Psoas muscle (tissue), 7 donors: ENCODE measurements at regions not wholly inside any gene's neighbourhood (a gene's known extent, or its start where the extent isn't known, plus 50 kb on each side); places are given as distances from the start of the nearest gene placed in this dataset.

Experiments used
- ATAC-seq, 4 donors: fragments of 200-7000 bp; cut with Tn5 transposase; one replicate each; pipeline ENCODE4 v1.9.1; 2020; ENCODE audit warnings: moderate library complexity in 3 of 4, mild to moderate bottlenecking in 2 of 4
- DNase-seq, 2 donors: peaks; one replicate each; pipeline ENCODE4 v3.0.0-alpha.2; 2020
- H3K27ac ChIP-seq: fragments of 200-600 bp; one replicate; pipeline ENCODE4 v1.8.0; 2022
- H3K27me3 ChIP-seq, 3 donors: fragments of 200-600 bp in 1 of 3; one replicate each; pipeline versions ENCODE4 v1.6.1 to v1.8.0; 2013 to 2022; ENCODE audit warnings: low read length in 2 of 3, mild to moderate bottlenecking in 2 of 3, moderate library complexity in 1 of 3; ENCODE audit not compliant: insufficient read depth in 3 of 3
- H3K36me3 ChIP-seq, 2 donors: fragments of 200-600 bp in 1 of 2; one replicate each; pipeline versions ENCODE4 v1.6.1 to v1.8.0; 2013 to 2022; ENCODE audit warnings: low read depth in 1 of 2, mild to moderate bottlenecking in 1 of 2, moderate library complexity in 1 of 2; ENCODE audit not compliant: insufficient read depth in 1 of 2
- H3K4me1 ChIP-seq: fragments of 200-600 bp; one replicate; pipeline ENCODE4 v1.8.0; 2022
- H3K4me3 ChIP-seq: fragments of 200-600 bp; one replicate; pipeline ENCODE4 v1.8.0; 2022; ENCODE audit warnings: mild to moderate bottlenecking
- H3K9me3 ChIP-seq: fragments of 200-600 bp; one replicate; pipeline ENCODE4 v1.8.0; 2022
- CTCF ChIP-seq: fragments of 200-600 bp; IDR thresholded peaks from one replicate; pipeline ENCODE4 v1.8.0; 2022; ENCODE audit warnings: antibody characterized with exemption
- WGBS, 3 donors: extraction: QIAGEN DNeasy Blood & Tissue Kit; methylation state at CpG; one replicate each; pipeline versions ENCODE4 v1.1.6 to v1.1.7; 2013; 5-methylcytosine and 5-hydroxymethylcytosine counted together
- intact Hi-C, 2 donors: fragments of 100-400 bp; cut with DNase I; formaldehyde crosslinking; loops; one replicate each; pipeline versions ENCODE4 v1.11.0 to v1.14.2; 2022
- donor health status: healthy with polysubstance abuse.
- donor health status: DM: no; HTN: no; CAD: no; lungs with moderate emphysema.
- donor health status: Bipolar disorder and iron deficiency.
- donor health status: healthy.
- donor health status: DM: yes; HTN: yes; CAD: no.
- donor health status: DM: no; HTN: no; CAD: no.
- donor health status: DM: yes; HTN: yes; CAD: no.

- no peak for TF ChIP-seq CTCF
- no peaks in the 10 kb centered on the region for H3K4me1 ChIP-seq
- intact Hi-C loops = no loop called here
- no peaks in the 10 kb centered on the region for H3K36me3 ChIP-seq
- DNase-seq (no peak), ATAC-seq (no peak)
- no peak overlapping the region for H3K4me3 ChIP-seq
- 82 to 88% (median 83%) methylated on average over 5 of the region's 5 CpGs for WGBS, 3 donors
- peaks cover 6% of the 10 kb centered on the region for H3K9me3 ChIP-seq
- no peaks in the 10 kb centered on the region for H3K27me3 ChIP-seq
- H3K27ac ChIP-seq = no peak overlapping the region
Measured at GRCh38 chr12:23472329-23472971, 477.0 kb downstream of the SOX5 start.

- WGBS, 3 donors = 78 to 85% (median 80%) methylated on average over 4 of the region's 4 CpGs
Measured at GRCh38 chr12:23473071-23473470, 476.4 kb downstream of the SOX5 start.

GRCh38 chr12:23474438-23474976 is 475.0 kb downstream of the SOX5 start:
- H3K27ac ChIP-seq = no peak overlapping the region
- WGBS, 3 donors = 88 to 89% (median 89%) methylated on average over 5 of the region's 5 CpGs
- H3K27me3 ChIP-seq = no peaks in the 10 kb centered on the region
- H3K4me3 ChIP-seq = no peak overlapping the region
- H3K9me3 ChIP-seq = no peaks in the 10 kb centered on the region
- no peaks in the 10 kb centered on the region for H3K4me1 ChIP-seq
- no peak for DNase-seq
- TF ChIP-seq CTCF = no peak
- no peak for ATAC-seq
- intact Hi-C loops = no loop called here
- H3K36me3 ChIP-seq = no peaks in the 10 kb centered on the region

More at GRCh38 chr12:23473071-23473470, 476.4 kb downstream of the SOX5 start:
- Histone ChIP-seq H3K27ac (no peak overlapping the region), H3K4me3 (no peak overlapping the region), H3K36me3 (no peaks in the 10 kb centered on the region), H3K27me3 (no peaks in the 10 kb centered on the region), H3K9me3 (peaks cover 6% of the 10 kb centered on the region), H3K4me1 (no peaks in the 10 kb centered on the region)
- intact Hi-C loops = no loop called here
- no peak for TF ChIP-seq CTCF
- DNase-seq (no peak), ATAC-seq (no peak)
